ENCODE measurements at regions not wholly inside any gene's neighbourhood (a gene's known extent, or its start where the extent isn't known, plus 50 kb on each side); places are given as distances from the start of the nearest gene placed in this dataset.
"Not testable (repeated sequence)": the region's sequence is repeated elsewhere in the genome, so short reads cannot be mapped to it uniquely, and the experiment has no call there.

DNA sequence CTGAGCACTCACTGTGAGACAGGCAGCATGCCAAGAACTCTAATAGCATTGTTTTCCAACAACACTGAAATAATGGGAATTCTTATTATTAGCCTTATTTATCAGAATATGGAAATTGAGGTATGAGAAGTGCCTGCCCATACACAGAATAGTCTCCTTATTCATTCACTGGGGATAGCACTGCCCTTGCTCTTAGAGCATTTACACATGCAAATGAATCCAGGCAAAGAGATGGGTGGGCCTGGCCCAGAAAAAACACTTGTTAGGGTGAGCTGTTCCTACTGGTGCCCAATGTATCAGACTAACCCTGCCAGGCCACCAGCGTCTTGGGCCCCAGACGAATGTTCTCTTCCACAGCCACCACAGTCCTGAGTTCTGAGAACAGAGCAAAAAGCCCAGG is 112.9 kb downstream of the TUBA3C start:
- DNase-seq (ENCODE audit: low spot score): no peak
- in situ Hi-C loops (cut with HindIII; ENCODE audit: low sequenced_read_pairs): no loop called here

DNA sequence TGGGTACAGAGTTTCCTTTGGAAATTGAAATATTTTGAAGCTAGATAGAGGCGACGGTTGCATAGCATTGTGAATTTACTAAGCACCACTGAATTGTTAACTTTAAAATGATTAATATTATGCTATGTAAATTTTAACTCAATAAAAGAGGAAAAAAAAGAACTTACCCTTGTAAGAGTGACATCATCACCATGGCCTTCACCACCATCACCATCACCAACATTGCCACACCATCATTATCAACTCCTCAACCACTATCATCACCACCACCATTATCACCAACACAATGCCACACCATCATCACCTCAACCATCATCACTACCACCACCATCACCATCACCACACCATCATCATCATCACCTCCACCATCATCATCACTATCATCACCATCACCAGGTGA is 113.9 kb downstream of the TUBA3C start:
- in situ Hi-C loops (cut with HindIII; ENCODE audit: low sequenced_read_pairs): no loop called here

DNA sequence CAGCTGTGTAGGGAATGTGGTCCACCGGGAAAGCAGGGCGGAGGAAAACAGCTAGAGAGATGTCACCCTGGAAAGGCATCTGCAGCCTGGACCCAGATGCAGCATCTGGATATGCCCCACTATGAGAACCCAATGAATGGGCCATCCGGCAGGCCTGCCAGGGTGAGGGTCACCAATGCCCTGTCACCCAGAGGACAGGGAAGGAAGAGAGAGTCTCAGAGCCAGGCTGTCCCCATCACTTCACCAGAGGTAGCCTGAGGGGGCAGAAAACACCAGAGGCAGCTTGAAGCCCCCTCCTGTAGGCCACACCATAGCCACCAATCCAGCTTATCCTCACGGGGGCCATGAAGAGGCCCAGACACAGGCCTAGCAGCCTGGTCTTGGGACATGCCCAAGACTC is 118.8 kb downstream of the TUBA3C start:
- in situ Hi-C loops (cut with HindIII; ENCODE audit: low sequenced_read_pairs): no loop called here
- no peak for DNase-seq (ENCODE audit: low spot score)

More for the DNA sequence above, 113.9 kb downstream of the TUBA3C start:
- DNase-seq (ENCODE audit: low spot score): no peak

DNA sequence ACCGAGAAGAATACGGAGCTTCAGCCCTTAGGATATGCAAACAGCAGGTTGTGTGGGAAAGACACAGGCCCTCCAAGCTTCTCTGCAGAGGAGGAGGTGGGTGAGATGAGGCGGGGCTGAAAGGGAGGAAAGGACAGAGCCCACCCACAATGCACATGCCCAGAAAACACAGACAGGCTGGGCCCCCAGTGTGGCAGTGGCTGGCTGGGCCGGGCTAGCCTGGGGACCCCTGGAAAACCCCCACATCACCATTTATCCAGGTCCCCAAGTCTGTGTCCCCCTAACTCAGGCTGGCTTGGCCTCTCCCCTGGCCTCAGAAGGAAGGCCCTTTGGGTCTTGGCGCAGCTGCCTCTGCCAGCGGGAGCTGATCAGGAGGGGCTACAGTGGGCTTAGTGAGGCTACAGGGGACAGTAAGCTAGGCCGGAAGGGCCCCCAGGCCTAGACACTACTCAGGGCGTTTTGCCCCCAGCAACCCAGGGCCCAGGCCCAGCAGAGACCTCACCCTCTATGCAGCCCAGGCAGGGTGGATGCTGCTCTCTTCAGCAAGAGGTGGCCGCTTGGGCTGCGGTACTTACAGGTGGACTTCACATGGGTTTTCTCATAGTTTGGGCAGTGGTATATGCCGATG is 119.5 kb downstream of the TUBA3C start:
- no peak for DNase-seq (ENCODE audit: low spot score)

DNA sequence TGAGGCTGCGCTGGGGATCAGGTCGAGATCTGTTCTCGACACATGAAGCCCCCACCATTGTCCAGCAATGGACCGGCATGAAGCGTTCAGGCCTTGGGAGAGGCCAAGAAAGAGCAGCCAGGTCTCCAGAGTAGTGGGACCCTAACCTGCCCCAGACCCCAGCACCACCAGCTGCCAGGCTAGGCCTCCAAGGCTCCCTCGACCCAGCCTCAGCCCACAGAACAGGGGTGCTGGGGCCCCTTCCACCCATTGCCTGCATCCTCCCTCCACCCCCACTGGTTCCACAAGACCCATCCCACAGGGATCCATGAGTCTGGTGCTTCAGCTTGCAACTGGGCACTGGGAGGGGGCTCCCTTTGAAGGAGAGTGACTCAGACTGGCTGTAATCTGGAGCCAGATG is 120.3 kb downstream of the TUBA3C start:
- DNase-seq (ENCODE audit: low spot score): no peak
- in situ Hi-C loops (cut with HindIII; ENCODE audit: low sequenced_read_pairs): no loop called here

More for the DNA sequence above, 119.5 kb downstream of the TUBA3C start:
- in situ Hi-C loops (cut with HindIII; ENCODE audit: low sequenced_read_pairs): no loop called here

DNA sequence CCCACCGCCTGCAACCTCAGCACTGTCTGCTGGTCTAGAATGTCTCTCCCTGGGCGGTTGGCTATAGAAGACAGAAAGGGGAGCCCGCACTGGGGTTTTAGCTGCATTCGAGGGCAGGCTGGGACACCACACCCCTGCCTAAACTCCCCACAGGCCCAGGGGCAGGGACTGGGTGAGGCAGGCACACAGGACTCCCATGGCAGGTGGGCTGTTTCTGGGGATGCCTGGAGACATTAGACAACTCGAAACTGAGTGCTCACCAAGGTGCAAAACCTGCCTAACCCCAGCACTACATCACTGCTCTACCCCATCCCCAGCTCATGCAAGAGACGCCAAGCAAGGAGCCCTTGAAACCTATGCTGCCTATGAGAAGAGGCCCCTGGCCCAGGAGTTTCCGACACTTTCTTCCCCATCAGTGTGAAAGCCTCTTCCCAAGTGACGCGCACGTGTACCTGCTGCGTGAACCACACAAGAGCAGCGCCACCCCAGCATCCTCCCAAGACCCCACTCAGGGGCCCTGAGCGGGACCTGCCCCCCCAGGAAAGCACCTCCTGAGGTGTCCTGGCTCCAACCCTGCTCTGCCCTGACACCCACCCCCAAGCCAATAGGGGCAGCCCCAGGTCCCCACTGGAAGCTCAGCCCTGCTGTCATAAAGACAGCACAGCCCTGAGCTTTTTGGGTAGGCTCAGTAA is 121.2 kb downstream of the TUBA3C start:
- DNase-seq (ENCODE audit: low spot score): no peak

DNA sequence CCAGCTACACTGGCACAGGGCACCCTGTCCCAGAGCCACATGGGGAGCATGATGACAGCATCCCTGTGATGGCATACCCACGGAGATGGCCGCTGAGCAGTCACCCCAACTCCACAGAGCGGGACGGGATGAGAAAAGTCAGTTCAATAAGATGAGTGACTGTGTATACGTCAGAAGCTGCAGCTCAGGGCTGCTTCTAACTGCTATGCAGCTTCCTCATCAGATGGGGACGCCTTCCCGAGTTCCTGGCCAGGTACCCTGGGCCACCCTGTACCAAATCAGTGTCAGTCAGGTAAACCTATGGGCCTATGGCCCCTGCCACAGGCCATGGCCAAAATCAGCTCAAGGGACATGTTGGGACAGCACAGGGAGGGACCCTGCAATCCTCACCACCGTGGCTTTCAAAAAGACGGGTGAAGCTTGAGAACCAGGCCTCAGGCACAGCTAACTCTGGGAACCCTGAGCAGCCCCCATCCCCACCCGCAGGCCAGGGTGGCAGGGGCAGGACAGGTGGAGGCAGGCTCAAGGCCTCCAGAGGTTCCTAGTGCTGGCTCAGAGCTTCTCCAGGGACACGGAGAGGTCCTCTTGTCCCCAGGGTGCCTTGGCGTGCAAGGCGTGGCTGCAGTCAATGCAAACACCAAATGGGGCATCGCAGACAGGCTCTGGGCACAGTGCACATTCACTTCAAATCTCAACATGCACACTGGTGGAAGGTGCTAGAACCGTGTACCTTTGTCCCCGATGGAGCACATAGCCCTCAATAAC is 122.4 kb downstream of the TUBA3C start:
- in situ Hi-C loops (cut with HindIII; ENCODE audit: low sequenced_read_pairs): no loop called here
- DNase-seq (ENCODE audit: low spot score): no peak

More for the DNA sequence above, 121.2 kb downstream of the TUBA3C start:
- in situ Hi-C loops (cut with HindIII; ENCODE audit: low sequenced_read_pairs): no loop called here

DNA sequence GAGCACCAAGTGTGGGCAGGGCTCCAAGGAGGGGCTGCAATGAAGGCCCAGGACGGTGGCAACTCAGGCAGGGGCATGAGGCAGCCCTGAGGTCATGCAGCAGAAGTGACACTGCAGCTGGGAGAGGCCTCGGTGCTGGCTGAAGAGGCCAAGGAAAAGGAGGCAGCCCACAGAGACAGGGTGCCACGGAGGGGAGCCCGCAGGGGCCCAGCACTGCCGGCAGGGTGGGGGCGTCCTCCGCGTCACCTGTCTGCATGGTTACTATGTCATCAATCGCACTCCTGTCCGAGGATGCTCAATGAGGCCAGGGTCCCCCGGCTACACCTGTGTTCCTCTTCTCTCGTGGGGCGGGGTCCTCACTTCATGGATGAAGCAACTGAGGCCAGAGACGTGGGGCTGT is 123.1 kb downstream of the TUBA3C start:
- in situ Hi-C loops (cut with HindIII; ENCODE audit: low sequenced_read_pairs): no loop called here
- DNase-seq (ENCODE audit: low spot score): no peak

DNA sequence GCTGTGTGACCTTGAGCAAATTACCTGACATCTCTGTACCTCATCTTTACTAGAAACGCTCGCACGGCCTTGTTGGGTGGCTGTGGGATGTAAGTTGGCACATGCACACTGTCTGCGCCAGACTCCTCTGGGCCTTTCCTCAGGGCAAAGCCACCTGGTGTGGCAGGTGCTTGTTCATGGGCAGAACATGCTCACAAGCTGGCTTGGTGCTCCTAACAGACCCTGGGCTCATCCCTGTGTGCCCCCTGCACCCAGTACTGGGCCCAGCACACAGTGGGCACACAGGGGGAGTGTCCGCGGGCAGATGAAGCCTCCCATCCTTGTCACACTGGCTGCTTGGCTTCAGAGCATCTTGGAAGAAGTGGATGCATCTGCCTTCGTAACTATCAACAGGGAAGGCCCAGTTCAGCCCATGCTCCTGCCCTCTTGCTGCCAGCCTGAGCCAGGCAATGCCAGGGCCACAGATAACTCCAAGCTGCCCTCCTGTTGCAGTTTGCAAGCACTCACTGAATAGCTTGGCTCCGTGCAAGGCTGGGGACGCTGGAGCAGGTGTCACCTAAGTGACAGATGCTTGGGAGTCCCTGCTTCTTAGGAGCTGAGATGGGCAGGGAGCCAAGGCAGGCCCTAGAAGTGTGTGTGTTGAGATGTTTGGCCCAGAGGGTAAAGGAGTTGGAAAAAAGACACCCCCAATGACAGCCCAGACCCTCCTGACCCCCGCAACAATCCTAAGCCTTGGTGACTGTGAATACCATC is 123.9 kb downstream of the TUBA3C start:
- DNase-seq (ENCODE audit: low spot score): no peak
- in situ Hi-C loops (cut with HindIII; ENCODE audit: low sequenced_read_pairs): no loop called here

DNA sequence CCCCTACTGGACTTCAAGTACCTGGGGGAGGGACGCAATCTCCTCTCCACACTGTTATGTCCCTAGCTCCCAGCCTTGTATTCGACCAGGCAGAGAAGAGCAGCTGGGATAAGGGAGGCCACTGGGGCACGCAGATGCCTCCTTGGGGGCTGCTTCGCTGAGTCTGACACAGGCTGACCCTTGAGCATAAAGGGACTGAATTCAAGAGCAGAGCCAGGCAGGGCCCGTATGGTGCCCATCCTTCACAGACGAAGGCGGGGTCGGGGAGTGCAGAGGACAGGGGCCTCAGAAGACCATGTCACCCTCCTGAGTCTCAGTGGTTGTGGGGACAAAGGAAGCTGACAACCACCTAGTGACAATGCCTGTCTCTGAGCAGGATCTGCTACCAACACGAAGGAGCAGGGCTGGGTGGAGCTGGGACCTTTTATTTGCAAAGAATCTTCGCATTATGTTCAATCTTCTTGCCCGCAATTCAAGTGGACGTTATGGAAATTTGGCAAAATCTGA is 124.6 kb downstream of the TUBA3C start:
- in situ Hi-C loops (cut with HindIII; ENCODE audit: low sequenced_read_pairs): no loop called here
- no peak for DNase-seq (ENCODE audit: low spot score)

DNA sequence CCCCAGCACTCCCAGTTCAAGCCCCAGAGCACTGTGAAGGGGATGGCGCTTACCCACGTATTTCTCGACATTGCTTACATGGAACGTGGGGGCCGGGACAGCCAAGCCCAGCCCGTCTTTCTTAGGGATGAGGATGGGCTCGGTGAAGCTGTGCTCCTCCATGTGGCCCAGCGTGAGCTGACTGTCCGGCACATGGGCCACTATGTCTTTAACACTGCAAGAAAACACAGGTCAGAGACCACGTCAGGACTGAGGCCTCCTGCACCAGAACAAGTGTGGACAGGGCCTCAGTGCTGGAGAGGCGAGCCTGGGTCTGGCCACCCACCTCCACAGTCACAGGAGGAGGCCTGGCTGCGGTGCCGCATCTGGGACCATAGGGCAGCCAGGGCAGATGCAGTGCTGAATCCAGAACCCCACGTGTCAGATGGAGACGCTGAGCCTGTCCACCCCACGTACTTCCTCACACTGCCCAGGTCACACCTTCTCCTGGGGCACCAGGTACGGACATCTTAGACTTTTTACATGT is 125.2 kb downstream of the TUBA3C start:
- in situ Hi-C loops (cut with HindIII; ENCODE audit: low sequenced_read_pairs): no loop called here
- DNase-seq (ENCODE audit: low spot score): no peak

DNA sequence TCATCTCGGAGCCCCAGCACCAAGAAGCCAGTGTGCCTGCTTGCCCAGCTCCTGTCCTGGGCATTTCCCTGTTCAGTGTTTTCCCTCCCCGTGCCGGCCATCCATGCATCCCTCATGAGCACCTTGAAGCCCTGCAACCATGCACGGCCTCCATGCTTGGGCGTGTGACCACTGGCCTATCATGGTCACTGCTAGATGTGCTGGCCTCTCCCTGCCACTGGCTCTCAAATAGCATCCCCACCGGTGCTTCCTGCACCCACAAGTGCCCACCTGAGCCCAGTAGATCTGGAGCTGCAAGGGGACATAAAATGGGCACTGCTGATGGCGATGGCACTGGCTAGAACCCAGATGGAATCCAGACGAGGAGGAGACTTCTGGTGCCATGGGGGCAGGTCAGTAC is 126.0 kb downstream of the TUBA3C start:
- in situ Hi-C loops (cut with HindIII; ENCODE audit: low sequenced_read_pairs): no loop called here
- DNase-seq (ENCODE audit: low spot score): no peak

DNA sequence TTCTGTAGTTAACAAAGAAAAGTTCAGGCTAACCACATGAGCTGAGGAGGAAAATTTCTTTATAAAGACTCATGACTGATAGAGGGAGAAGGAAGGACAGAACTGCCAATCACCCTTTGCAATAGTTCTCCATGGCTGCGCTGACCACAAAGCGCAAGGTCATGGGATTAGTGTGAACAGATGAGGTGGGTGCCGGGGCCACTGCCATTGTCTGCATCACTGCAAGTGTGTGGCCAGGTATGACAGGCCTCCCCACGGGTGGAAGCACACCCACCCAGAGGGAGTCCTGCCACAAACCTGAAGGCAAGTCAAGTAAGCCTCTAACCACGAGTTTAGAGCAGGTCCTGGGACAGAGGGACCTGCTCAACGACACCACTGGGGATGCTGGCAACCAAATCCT is 128.1 kb downstream of the TUBA3C start:
- no peak for DNase-seq (ENCODE audit: low spot score)
- in situ Hi-C loops (cut with HindIII; ENCODE audit: low sequenced_read_pairs): no loop called here

DNA sequence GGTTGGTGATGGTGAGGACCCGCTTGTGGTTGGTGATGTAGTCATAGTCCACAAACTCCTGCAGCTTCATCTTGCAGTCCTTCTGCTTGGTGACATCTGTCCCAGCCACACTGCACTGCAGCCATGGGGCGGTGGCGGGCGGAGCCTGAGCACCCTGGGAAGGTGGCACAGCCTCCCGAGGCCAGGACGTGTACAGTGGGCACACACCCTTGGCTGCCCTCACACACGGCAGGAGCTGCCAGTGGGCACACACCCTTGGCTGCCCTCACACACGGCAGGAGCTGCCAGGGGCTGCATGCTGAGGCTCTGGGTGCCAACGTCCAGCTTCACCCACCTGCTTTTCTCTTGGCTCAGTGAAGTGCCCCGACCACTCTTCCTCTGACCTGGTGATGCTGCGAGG is 128.7 kb downstream of the TUBA3C start:
- in situ Hi-C loops (cut with HindIII; ENCODE audit: low sequenced_read_pairs): no loop called here
- DNase-seq (ENCODE audit: low spot score): no peak

DNA sequence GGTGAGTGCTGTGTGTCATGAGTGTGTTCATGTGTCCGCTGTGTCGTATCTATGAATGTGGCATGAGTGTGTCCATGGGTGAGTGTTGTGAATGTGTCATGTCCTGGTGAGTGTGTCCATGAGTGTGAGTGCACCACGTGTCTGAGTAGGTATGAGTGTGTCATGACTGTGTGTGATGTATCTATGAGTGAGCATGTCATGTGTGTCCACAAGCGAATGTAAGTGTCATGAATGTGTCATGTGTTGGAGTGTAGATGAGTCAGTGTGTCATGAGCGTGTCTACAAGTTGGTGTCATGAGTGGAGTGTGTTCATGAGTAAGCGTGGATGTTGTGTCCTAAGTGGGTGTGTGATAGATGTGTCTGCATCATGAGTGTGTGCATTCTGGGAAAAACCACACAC is 129.4 kb downstream of the TUBA3C start:
- in situ Hi-C loops (cut with HindIII; ENCODE audit: low sequenced_read_pairs): no loop called here
- DNase-seq (ENCODE audit: low spot score): no peak

DNA sequence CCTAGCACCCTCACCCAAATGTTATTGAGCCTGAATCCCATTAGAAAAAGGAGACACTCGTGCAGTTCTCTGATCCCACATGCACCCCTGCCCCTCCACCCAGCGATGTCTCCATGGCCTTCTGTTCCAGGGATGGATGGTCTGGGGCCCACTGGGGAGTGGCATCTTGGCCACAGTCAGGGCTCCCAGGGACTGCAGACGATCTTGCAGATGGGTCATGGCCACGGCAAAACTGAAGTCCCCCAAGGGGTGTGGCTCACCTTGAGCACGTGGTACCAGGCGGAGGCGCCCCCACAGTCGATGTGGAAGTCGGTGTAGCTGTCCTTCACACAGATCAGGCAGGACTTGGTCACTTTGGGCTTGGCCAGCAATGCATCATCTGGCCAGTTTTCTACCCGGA is 130.7 kb downstream of the TUBA3C start:
- in situ Hi-C loops (cut with HindIII; ENCODE audit: low sequenced_read_pairs): no loop called here
- no peak for DNase-seq (ENCODE audit: low spot score)

DNA sequence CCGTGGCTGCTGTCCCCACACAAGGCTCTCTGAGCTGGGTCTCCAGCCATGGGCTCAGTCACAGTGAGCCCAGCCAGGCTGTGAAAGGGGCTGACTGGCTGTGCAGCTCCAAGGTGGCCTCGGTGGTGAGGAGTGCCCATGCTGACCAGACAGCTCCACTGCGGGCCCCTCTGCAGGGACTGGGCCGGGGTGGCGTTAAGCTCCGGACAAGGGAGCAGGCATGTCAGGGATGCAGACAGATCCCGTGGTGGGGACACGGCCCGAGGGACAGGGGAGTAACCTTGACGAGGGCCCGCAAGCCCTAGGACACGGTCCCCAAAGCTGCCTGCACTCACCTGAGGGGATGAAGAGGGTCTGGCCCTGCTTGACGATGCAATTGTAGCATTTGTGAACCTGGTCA is 132.0 kb downstream of the TUBA3C start:
- in situ Hi-C loops (cut with HindIII; ENCODE audit: low sequenced_read_pairs): not testable (repeated sequence)

DNA sequence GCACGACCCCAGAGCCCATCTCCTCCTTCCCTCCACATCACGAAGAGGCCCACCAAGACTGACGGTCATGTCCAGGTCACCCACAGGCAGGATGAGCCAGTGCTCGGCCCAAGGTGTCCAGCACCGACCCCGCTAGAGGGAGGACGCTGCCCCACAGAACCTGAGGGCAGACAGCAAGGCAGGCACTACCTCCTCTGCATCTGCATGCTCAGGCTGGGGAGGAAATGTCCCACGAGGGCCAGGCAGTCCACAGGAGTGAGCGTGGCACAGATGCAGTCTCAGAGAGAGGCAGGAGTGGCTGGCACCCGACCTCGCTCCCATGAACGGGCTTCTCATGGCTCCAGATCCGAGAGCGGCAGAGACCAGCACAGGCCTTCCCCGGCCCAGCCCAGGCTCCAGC is 133.2 kb downstream of the TUBA3C start:
- DNase-seq (ENCODE audit: low spot score): no peak
- in situ Hi-C loops (cut with HindIII; ENCODE audit: low sequenced_read_pairs): no loop called here

More for the DNA sequence above, 132.0 kb downstream of the TUBA3C start:
- not testable (repeated sequence) for DNase-seq (ENCODE audit: low spot score)

DNA sequence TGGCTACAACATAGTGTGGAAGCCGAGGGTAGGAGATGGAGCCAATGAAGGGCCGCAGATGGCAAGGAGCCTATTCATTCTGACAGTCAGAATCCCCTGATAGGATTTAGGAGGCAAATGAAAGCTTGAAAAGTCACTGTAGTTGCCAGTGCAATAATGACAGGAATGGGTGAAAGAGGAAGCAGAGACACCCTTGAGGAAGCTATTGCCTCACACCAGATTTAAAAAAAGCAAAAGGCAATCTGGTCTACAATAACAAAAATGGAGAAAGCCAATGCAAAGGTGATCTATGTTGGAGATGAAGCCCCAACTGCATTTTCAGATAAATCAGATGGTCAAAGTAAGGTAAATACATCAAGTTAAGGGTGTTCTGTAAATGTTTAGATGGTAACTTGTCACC is 158.5 kb downstream of the TUBA3C start:
- in situ Hi-C loops (cut with HindIII; ENCODE audit: low sequenced_read_pairs): no loop called here
- no peak for DNase-seq (ENCODE audit: low spot score)

Measured in G401 (cell line).